Mucosa of descending colon (tissue), 3 donors: ENCODE measurements at regions not wholly inside any gene's neighbourhood (a gene's known extent, or its start where the extent isn't known, plus 50 kb on each side); places are given as distances from the start of the nearest gene placed in this dataset.

Experiments
- ATAC-seq: fragments of 200-7000 bp; cut with Tn5 transposase; one replicate; pipeline ENCODE4 v1.9.1; 2020; ENCODE audit warnings: mild to moderate bottlenecking, moderate library complexity
- DNase-seq, 3 donors: peaks; one replicate each; pipeline ENCODE4 v3.0.0-alpha.2; 2020
- H3K36me3 ChIP-seq: fragments of 200-600 bp; one replicate; pipeline ENCODE4 v1.8.0; 2021; ENCODE audit warnings: low read depth, mild to moderate bottlenecking
- H3K4me1 ChIP-seq: fragments of 200-600 bp; one replicate; pipeline ENCODE4 v1.8.0; 2021; ENCODE audit warnings: low read depth, mild to moderate bottlenecking
- H3K4me3 ChIP-seq: fragments of 200-600 bp; one replicate; pipeline ENCODE4 v1.8.0; 2021; ENCODE audit warnings: mild to moderate bottlenecking
- H3K9me3 ChIP-seq: fragments of 200-600 bp; one replicate; pipeline ENCODE4 v1.8.0; 2021; ENCODE audit warnings: mild to moderate bottlenecking
- intact Hi-C, 2 donors: fragments of 100-400 bp; cut with DNase I in 1 of 2; cut with micrococcal nuclease in 1 of 2; formaldehyde crosslinking; loops; one replicate each; pipeline versions ENCODE4 v1.11.0 to v1.11.1; 2022; cut with DNase I, micrococcal nuclease
- TF ChIP-seq, protein P1 (sequence below): fragments of 200-600 bp; IDR thresholded peaks from one replicate; pipeline ENCODE4 v1.8.0; 2022; ENCODE audit warnings: antibody characterized with exemption, mild to moderate bottlenecking
- donor health status: DM: no; HTN: no; CAD: no; lungs with moderate emphysema.
- donor health status: DM: no; HTN: no; CAD: no.
- donor health status: DM: no; HTN: yes; CAD: no.

DNA sequence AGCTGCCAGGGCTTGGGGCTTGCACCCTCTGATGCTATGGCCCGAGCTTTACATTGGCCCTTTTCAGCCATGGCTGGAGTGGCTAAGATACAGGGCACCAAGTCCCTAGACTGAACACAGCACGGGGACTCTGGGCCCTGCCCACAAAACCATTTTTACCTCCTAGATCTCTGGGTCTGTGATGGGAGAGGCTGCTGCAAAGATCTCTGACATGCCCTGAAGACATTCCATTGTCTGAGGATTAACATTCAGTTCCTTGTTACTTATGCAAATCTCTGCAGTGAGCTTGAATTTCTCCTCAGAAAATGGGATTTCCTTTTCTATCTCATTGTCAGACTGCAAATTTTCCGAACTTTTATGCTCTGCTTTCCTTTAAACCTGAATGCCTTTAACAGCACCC lies 337.0 kb upstream of the SMC2 start:
- H3K36me3 ChIP-seq: no peaks in the 10 kb centered on the region
- no peak for ATAC-seq
- no peaks in the 10 kb centered on the region for H3K9me3 ChIP-seq
- DNase-seq: no peak
- H3K4me3 ChIP-seq: no peak overlapping the region
- no peaks in the 10 kb centered on the region for H3K4me1 ChIP-seq
- TF ChIP-seq, protein P1, sequence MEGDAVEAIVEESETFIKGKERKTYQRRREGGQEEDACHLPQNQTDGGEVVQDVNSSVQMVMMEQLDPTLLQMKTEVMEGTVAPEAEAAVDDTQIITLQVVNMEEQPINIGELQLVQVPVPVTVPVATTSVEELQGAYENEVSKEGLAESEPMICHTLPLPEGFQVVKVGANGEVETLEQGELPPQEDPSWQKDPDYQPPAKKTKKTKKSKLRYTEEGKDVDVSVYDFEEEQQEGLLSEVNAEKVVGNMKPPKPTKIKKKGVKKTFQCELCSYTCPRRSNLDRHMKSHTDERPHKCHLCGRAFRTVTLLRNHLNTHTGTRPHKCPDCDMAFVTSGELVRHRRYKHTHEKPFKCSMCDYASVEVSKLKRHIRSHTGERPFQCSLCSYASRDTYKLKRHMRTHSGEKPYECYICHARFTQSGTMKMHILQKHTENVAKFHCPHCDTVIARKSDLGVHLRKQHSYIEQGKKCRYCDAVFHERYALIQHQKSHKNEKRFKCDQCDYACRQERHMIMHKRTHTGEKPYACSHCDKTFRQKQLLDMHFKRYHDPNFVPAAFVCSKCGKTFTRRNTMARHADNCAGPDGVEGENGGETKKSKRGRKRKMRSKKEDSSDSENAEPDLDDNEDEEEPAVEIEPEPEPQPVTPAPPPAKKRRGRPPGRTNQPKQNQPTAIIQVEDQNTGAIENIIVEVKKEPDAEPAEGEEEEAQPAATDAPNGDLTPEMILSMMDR: no peak
- intact Hi-C loops: no loop called here

DNA sequence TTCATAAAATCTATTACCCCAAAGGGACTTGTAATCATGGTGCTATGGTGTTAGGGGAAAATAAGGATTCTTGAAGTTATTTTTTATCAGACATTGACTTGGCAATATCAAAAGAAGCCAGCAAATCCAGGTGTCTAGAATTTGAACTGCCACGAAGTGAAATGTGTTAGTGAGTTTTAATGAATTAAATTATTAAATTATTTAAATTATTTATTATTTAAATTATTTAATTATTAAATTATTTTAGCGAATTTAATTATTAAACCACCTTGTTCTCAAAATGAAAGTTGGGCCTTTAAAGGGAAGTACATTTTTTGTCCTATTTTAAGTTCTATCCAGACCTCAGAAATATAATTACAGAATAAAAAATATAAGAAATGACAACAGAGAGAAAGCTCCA lies 332.6 kb upstream of the SMC2 start:
- H3K4me1 ChIP-seq: no peaks in the 10 kb centered on the region
- DNase-seq: no peak

DNA sequence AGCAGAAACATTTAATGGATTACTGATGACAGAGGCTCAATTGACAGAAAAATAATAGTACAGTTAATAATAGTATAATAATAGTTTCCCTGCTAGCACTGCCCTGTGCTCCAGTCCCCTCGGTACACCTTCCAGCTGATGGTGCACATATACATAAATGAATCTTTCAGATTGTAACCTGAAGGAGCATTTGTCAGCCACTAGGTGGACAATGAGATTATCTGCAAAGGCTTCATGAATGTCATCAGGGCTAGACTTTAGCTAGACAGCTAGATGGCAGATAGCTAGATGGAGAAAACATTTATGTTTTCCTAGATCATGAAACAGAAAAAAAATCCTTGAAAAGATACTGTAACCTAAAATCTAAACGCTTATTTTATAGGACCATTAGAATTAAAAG lies 304.4 kb upstream of the SMC2 start:
- peak; percentile 58 for ATAC-seq
- H3K4me1 ChIP-seq: no peaks in the 10 kb centered on the region
- DNase-seq: no peak
- no peaks in the 10 kb centered on the region for H3K9me3 ChIP-seq
- intact Hi-C loops: no loop called here
- H3K4me3 ChIP-seq: no peak overlapping the region
- no peaks in the 10 kb centered on the region for H3K36me3 ChIP-seq
- TF ChIP-seq, protein P1: no peak

More for the DNA sequence above, 332.6 kb upstream of the SMC2 start:
- intact Hi-C loops: no loop called here
- no peaks in the 10 kb centered on the region for H3K36me3 ChIP-seq
- H3K4me3 ChIP-seq: no peak overlapping the region
- no peak for ATAC-seq
- no peaks in the 10 kb centered on the region for H3K9me3 ChIP-seq
- TF ChIP-seq, protein P1: no peak

DNA sequence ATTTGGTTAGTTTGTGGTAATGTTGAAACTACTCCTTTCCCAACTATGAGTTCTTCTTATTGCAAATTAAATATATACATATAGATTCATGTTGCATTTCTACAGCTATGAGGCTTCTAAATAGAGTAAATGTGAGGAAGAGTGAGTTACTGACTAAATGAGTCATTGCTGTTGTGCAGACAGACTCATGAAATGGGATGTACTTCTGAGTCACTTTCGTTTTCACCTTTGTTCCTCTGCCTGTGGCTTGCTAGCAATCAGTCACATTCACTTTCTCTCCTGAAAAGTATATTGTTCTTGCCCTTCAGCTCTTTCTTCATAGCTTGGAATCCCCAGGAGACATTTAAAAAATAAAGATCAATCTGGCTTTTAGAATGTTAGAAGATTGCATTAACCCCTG lies 295.5 kb upstream of the SMC2 start:
- ATAC-seq: peak; percentile 82
- no peak for DNase-seq
- H3K4me1 ChIP-seq: no peaks in the 10 kb centered on the region
- TF ChIP-seq, protein P1: no peak
- H3K4me3 ChIP-seq: no peak overlapping the region
- H3K36me3 ChIP-seq: no peaks in the 10 kb centered on the region
- intact Hi-C loops: no loop called here
- H3K9me3 ChIP-seq: no peaks in the 10 kb centered on the region

DNA sequence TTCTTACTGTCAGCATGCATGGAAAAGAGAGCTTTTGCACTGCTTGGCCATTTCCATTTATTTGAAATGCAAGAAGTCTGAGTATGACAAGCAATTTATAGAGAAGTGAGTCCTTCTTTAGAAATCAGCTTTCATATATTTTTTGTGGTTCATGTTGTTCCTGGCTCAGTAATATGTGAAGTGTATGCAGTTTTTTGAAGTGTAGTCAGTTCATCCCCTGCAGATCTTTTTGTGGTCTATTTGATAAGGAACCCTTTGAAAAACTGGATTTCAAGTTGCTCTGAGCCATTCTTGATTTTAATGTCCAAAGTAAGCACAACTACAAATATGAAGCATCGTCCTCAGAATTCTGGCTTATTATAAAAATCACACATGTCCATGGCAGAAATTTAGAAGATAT lies 294.1 kb upstream of the SMC2 start:
- TF ChIP-seq, protein P1: no peak
- H3K4me3 ChIP-seq: no peak overlapping the region
- H3K9me3 ChIP-seq: no peaks in the 10 kb centered on the region
- no peak for DNase-seq
- intact Hi-C loops: no loop called here
- no peak for ATAC-seq
- no peaks in the 10 kb centered on the region for H3K4me1 ChIP-seq
- H3K36me3 ChIP-seq: no peaks in the 10 kb centered on the region

DNA sequence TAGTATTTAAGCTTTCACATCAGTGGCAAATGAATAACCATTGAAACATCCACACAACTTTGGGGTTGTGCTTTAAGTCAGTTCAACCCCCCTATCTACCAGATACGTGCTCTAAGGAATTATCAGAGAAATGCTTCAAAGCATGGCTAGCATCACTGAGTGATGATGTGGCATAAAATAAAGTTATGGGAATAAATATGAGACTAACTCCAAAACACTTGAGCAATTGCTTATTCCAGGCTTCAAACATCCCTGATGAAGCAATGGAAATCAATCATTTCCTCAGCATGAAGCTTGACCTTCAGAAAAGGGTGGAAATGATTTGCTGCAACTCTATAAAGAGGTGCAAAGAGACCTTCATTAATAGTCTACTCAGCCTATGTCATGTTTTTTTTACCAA lies 292.0 kb upstream of the SMC2 start:
- no peak for DNase-seq
- TF ChIP-seq, protein P1: no peak
- Histone ChIP-seq H3K4me1 (no peaks in the 10 kb centered on the region), H3K4me3 (no peak overlapping the region), H3K36me3 (no peaks in the 10 kb centered on the region), H3K9me3 (no peaks in the 10 kb centered on the region)
- no peak for ATAC-seq
- intact Hi-C loops: no loop called here
